IMR-90 (cell line): ENCODE measurements at regions not wholly inside any gene's neighbourhood (a gene's known extent, or its start where the extent isn't known, plus 50 kb on each side); places are given as distances from the start of the nearest gene placed in this dataset.

Experiments used
- ATAC-seq: fragments of 200-7000 bp; cut with Tn5 transposase; 2 replicates; pipeline ENCODE4 v1.9.1; 2020; ENCODE audit warnings: low read depth, mild to moderate bottlenecking, moderate library complexity
- BruUV-seq: library from RNA; stranded (reverse); fragments of 400-500 nt; replicated peaks from 2 replicates; lab custom pipeline; 2021; lab: Mats Ljungman, UMichigan
- CTCF ChIA-PET: fragments of 300-600 bp; formaldehyde crosslinking; extraction: SDS; loops from one replicate; lab custom pipeline; 2021; ENCODE audit warnings: antibody characterized with exemption; lab: Yijun Ruan, JAX
- POLR2A ChIA-PET: fragments of 300-600 bp; sonication (Branson Sonifier 250); formaldehyde crosslinking; loops from one replicate; lab custom pipeline; 2022; ENCODE audit warnings: antibody characterized with exemption; ENCODE audit not compliant: unreplicated experiment; lab: Charles Lee
- DNase-seq: peaks from one replicate; pipeline ENCODE4 v3.0.0; 2013
- H2AFZ ChIP-seq: replicated peaks from 2 replicates; pipeline ENCODE3; 2013; ENCODE audit warnings: low read length, mild to moderate bottlenecking; ENCODE audit not compliant: poor library complexity
- H2AK5ac ChIP-seq: 2 replicates; pipeline ENCODE4 v1.6.1; 2013; ENCODE audit warnings: low read depth, low read length, inconsistent platforms
- H2AK9ac ChIP-seq: replicated peaks from 2 replicates; pipeline ENCODE3; 2013; ENCODE audit warnings: mild to moderate bottlenecking, low read depth, low read length, moderate library complexity; ENCODE audit not compliant: poor library complexity
- H2BK120ac ChIP-seq: 2 replicates; pipeline ENCODE4 v1.6.1; 2013; ENCODE audit warnings: low read depth, low read length, inconsistent platforms
- H2BK15ac ChIP-seq: 3 replicates; pipeline ENCODE4 v1.6.1; 2013; ENCODE audit warnings: low read depth, low read length, inconsistent platforms
- H2BK20ac ChIP-seq: 2 replicates; pipeline ENCODE4 v1.6.1; 2013; ENCODE audit warnings: low read depth, mild to moderate bottlenecking, inconsistent platforms, low read length, moderate library complexity
- H2BK5ac ChIP-seq: 2 replicates; pipeline ENCODE4 v1.6.1; 2013; ENCODE audit warnings: mild to moderate bottlenecking, low read depth, low read length, inconsistent platforms; ENCODE audit not compliant: poor library complexity, severe bottlenecking
- H3K14ac ChIP-seq: replicated peaks from 2 replicates; pipeline ENCODE4 v1.6.1; 2013; ENCODE audit warnings: low read depth, low read length, inconsistent platforms
- H3K18ac ChIP-seq: 2 replicates; pipeline ENCODE4 v1.6.1; 2013; ENCODE audit warnings: low read depth, low read length, control low read depth
- H3K23ac ChIP-seq: 2 replicates; pipeline ENCODE4 v1.6.1; 2013; ENCODE audit warnings: low read depth, low read length, inconsistent platforms
- H3K27ac ChIP-seq: 2 replicates; pipeline ENCODE4 v1.5.1; 2013; ENCODE audit warnings: mild to moderate bottlenecking, control low read depth, low read length; ENCODE audit not compliant: insufficient read depth
- H3K27me3 ChIP-seq: 2 replicates; pipeline ENCODE4 v1.6.1; 2013; ENCODE audit warnings: low read length; ENCODE audit not compliant: control insufficient read depth, insufficient read depth
- H3K36me3 ChIP-seq: 2 replicates; pipeline ENCODE4 v1.6.1; 2013; ENCODE audit warnings: low read length, mixed read lengths; ENCODE audit not compliant: control insufficient read depth, insufficient read depth
- H3K4ac ChIP-seq: 2 replicates; pipeline ENCODE4 v1.6.1; 2013; ENCODE audit warnings: low read depth, low read length, inconsistent platforms
- H3K4me1 ChIP-seq: 2 replicates; pipeline ENCODE4 v1.6.1; 2013; ENCODE audit warnings: low read length, mixed read lengths; ENCODE audit not compliant: control insufficient read depth, insufficient read depth
- H3K4me2 ChIP-seq: 2 replicates; pipeline ENCODE4 v1.6.1; 2013; ENCODE audit warnings: low read depth, mild to moderate bottlenecking, control low read depth, low read length, moderate library complexity
- H3K4me3 ChIP-seq: 2 replicates; pipeline ENCODE4 v1.5.1; 2013; ENCODE audit warnings: low read depth, mild to moderate bottlenecking, control low read depth, low read length, moderate library complexity; ENCODE audit not compliant: insufficient read depth
- H3K56ac ChIP-seq: 2 replicates; pipeline ENCODE4 v1.6.1; 2013; ENCODE audit warnings: low read length, inconsistent platforms; ENCODE audit not compliant: insufficient read depth; ENCODE audit errors: extremely low read depth
- H3K79me1 ChIP-seq, 2 experiments: 2 replicates each; pipeline ENCODE4 v1.6.1; 2013; ENCODE audit warnings: low read length in 2 of 2, inconsistent platforms in 1 of 2, low read depth in 1 of 2
- H3K9ac ChIP-seq: 2 replicates; pipeline ENCODE4 v1.6.1; 2013; ENCODE audit warnings: low read depth, low read length, control low read depth
- H3K9me1 ChIP-seq: 2 replicates; pipeline ENCODE4 v1.6.1; 2013; ENCODE audit warnings: low read length, inconsistent platforms; ENCODE audit not compliant: insufficient read depth
- H3K9me3 ChIP-seq: 2 replicates; pipeline ENCODE4 v1.6.1; 2013; ENCODE audit warnings: low read length; ENCODE audit not compliant: control insufficient read depth, insufficient read depth
- H4K20me1 ChIP-seq: 2 replicates; pipeline ENCODE4 v1.6.1; 2013; ENCODE audit warnings: low read length, inconsistent platforms; ENCODE audit not compliant: insufficient read depth
- H4K5ac ChIP-seq: 2 replicates; pipeline ENCODE4 v1.6.1; 2013; ENCODE audit warnings: mild to moderate bottlenecking, low read depth, low read length, control low read depth
- H4K8ac ChIP-seq, 2 experiments: 2 replicates each; pipeline ENCODE4 v1.6.1; 2013; ENCODE audit warnings: low read depth in 2 of 2, low read length in 2 of 2, control low read depth in 1 of 2, inconsistent platforms in 1 of 2
- H4K91ac ChIP-seq: 2 replicates; pipeline ENCODE4 v1.6.1; 2013; ENCODE audit warnings: low read depth, low read length, inconsistent platforms; ENCODE audit not compliant: insufficient read depth
- BHLHE40 ChIP-seq: fragments of 150-350 bp; IDR thresholded peaks from 2 replicates; pipeline ENCODE4 v1.6.1; 2016; ENCODE audit warnings: mild to moderate bottlenecking, low read depth, low read length
- CEBPB ChIP-seq: IDR thresholded peaks from 2 replicates; pipeline ENCODE4 v1.6.1; 2012; ENCODE audit warnings: low read depth, low read length, improper control_type of control experiment
- MAFK ChIP-seq: IDR thresholded peaks from 2 replicates; pipeline ENCODE4 v1.6.1; 2012; ENCODE audit warnings: low read depth, low read length, improper control_type of control experiment
- MXI1 ChIP-seq: IDR thresholded peaks from 2 replicates; pipeline ENCODE4 v1.6.1; 2012; ENCODE audit warnings: low read depth, mild to moderate bottlenecking, low read length, moderate library complexity, borderline replicate concordance
- POLR2A ChIP-seq: IDR thresholded peaks from 2 replicates; pipeline ENCODE4 v1.6.1; 2012; ENCODE audit warnings: mild to moderate bottlenecking, low read depth, low read length
- RAD21 ChIP-seq: IDR thresholded peaks from 2 replicates; pipeline ENCODE4 v1.6.1; 2012; ENCODE audit warnings: low read length, improper control_type of control experiment
- SMC3 ChIP-seq: fragments of 150-350 bp; IDR thresholded peaks from 2 replicates; pipeline ENCODE4 v1.6.1; 2016; ENCODE audit warnings: low read depth, mild to moderate bottlenecking, antibody characterized with exemption, low read length, moderate library complexity
- WGBS, 2 experiments: methylation state at CpG; one replicate each; pipeline versions ENCODE4 v1.1.5 to v1.1.7; 2013; ENCODE audit warnings: missing lambda C conversion rate in 2 of 2; ENCODE audit not compliant: insufficient read length in 1 of 2; ENCODE audit errors: extremely low coverage in 2 of 2; 5-methylcytosine and 5-hydroxymethylcytosine counted together
- dilution Hi-C: fragments of 300-500 bp; cut with HindIII; formaldehyde crosslinking; loops from one replicate; pipeline ENCODE4 v1.14.3; 2018; ENCODE audit warnings: low sequenced_read_pairs; ENCODE audit not compliant: unreplicated experiment
- in situ Hi-C: fragments of 300-500 bp; cut with MboI; formaldehyde crosslinking; loops from 3 replicates; pipeline ENCODE4 v1.14.3; 2019; ENCODE audit warnings: low sequenced_read_pairs, inconsistent platforms, mixed read lengths
- intact Hi-C: fragments of 100-400 bp; cut with micrococcal nuclease; formaldehyde crosslinking; loops from 2 replicates; pipeline ENCODE4 v1.10.0; 2022
- TF ChIP-seq, protein P1 (sequence below): fragments of 150-350 bp; IDR thresholded peaks from 2 replicates; pipeline ENCODE4 v1.6.1; 2016; ENCODE audit warnings: low read depth, mild to moderate bottlenecking, low read length, moderate library complexity, borderline replicate concordance
- TF ChIP-seq, protein P2 (sequence below): fragments of 150-350 bp; IDR thresholded peaks from 2 replicates; pipeline ENCODE4 v1.6.1; 2017; ENCODE audit warnings: mild to moderate bottlenecking, antibody characterized with exemption, low read length, low read depth

DNA sequence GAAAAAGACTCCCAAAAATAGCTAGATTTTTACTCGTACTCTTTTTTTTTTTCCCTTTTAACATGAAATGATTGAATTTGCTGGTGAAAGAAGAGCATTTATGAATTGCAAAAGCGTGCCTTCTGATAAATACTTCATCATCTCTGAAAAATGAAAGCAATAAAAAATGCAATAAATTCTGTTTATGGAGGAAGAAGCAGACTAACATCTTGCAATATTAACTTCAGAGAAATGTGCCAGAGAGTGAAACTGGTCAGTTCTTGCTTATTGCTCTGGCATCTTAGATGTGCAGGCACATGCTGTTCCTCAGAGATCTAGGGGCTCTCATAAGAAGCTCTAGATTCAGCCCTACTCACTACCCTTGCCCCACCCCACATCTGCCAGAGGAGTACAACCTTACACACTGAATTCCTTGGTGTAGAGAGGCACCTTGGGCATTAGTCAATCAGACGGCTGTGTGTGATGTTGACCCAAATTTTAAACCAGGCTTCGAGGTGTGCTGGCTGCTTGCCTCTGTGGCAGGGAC, 891.1 kb upstream of the GHITM start:
- no peak overlapping the region for H2BK15ac ChIP-seq
- H3K14ac ChIP-seq = no peak overlapping the region
- H3K27me3 ChIP-seq = no peaks in the 10 kb centered on the region
- intact Hi-C loops (no loop called here), in situ Hi-C loops (no loop called here), dilution Hi-C loops (no loop called here)
- no peak overlapping the region for H3K23ac ChIP-seq
- H3K56ac ChIP-seq = no peak overlapping the region
- no peak overlapping the region for H3K4me2 ChIP-seq
- no peak overlapping the region for H2BK20ac ChIP-seq
- DNase-seq (no peak), ATAC-seq (no peak)
- H3K9ac ChIP-seq = no peak overlapping the region
- no TSS peak for BruUV-seq
- POLR2A ChIA-PET = no interaction called here
- peaks cover 7% of the 10 kb centered on the region; the same call in 1 of the 2 replicates for H3K9me3 ChIP-seq
- no peaks in the 10 kb centered on the region for H3K9me1 ChIP-seq
- H2BK5ac ChIP-seq = no peak overlapping the region
- no peaks in the 10 kb centered on the region for H3K36me3 ChIP-seq
- CTCF ChIA-PET = no interaction called here
- no peak overlapping the region for H3K27ac ChIP-seq
- no peak overlapping the region for H4K5ac ChIP-seq
- H2AK9ac ChIP-seq = no peak overlapping the region
- TF ChIP-seq POLR2A = no peak
- no peak for TF ChIP-seq SMC3
- TF ChIP-seq BHLHE40 = no peak
- TF ChIP-seq, protein P1, sequence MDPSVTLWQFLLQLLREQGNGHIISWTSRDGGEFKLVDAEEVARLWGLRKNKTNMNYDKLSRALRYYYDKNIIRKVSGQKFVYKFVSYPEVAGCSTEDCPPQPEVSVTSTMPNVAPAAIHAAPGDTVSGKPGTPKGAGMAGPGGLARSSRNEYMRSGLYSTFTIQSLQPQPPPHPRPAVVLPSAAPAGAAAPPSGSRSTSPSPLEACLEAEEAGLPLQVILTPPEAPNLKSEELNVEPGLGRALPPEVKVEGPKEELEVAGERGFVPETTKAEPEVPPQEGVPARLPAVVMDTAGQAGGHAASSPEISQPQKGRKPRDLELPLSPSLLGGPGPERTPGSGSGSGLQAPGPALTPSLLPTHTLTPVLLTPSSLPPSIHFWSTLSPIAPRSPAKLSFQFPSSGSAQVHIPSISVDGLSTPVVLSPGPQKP = no peak
- TF ChIP-seq MAFK = no peak
- no peak for TF ChIP-seq RAD21
- TF ChIP-seq, protein P2, sequence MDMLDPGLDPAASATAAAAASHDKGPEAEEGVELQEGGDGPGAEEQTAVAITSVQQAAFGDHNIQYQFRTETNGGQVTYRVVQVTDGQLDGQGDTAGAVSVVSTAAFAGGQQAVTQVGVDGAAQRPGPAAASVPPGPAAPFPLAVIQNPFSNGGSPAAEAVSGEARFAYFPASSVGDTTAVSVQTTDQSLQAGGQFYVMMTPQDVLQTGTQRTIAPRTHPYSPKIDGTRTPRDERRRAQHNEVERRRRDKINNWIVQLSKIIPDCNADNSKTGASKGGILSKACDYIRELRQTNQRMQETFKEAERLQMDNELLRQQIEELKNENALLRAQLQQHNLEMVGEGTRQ = no peak
- no peak for TF ChIP-seq MXI1
- no peak for TF ChIP-seq CEBPB
- H4K20me1 ChIP-seq = no peaks in the 10 kb centered on the region
- no CpG with 5 or more reads among the region's 4 CpGs for WGBS, 2 experiments
- H4K8ac ChIP-seq = no peak overlapping the region
- no peak overlapping the region for H2BK120ac ChIP-seq
- no peaks in the 10 kb centered on the region for H3K79me1 ChIP-seq
- H2AFZ ChIP-seq = no peak overlapping the region
- H3K18ac ChIP-seq = no peak overlapping the region
- no peak overlapping the region for H3K4ac ChIP-seq
- no peaks in the 10 kb centered on the region for H3K4me1 ChIP-seq
- H3K4me3 ChIP-seq = no peak overlapping the region
- no peak overlapping the region for H2AK5ac ChIP-seq
- H4K91ac ChIP-seq = no peak overlapping the region
